Heart left ventricle (tissue), 16 donors: ENCODE measurements at regions not wholly inside any gene's neighbourhood (a gene's known extent, or its start where the extent isn't known, plus 50 kb on each side); places are given as distances from the start of the nearest gene placed in this dataset.

ENCODE experiments used
- ATAC-seq, 4 donors: fragments of 200-7000 bp; cut with Tn5 transposase; one replicate each; pipeline ENCODE4 v1.9.1; 2020 to 2022; ENCODE audit warnings: moderate library complexity in 4 of 4, mild to moderate bottlenecking in 3 of 4, moderate number of reproducible peaks in 1 of 4
- DNase-seq, 5 donors: peaks; one replicate each; pipeline ENCODE4 v3.0.0-alpha.2; 2020
- H3K27ac ChIP-seq, 12 donors: fragments of 200-600 bp; sonication (generic) in 4 of 12; one replicate each; pipeline versions ENCODE4 v1.5.0 to v1.8.0; 2016 to 2022; ENCODE audit warnings: mild to moderate bottlenecking in 2 of 12
- H3K27me3 ChIP-seq, 9 donors: fragments of 200-600 bp; sonication (generic) in 2 of 9; one replicate each; pipeline versions ENCODE4 v1.5.1 to v1.8.0; 2016 to 2022; ENCODE audit warnings: mild to moderate bottlenecking in 3 of 9
- H3K36me3 ChIP-seq, 9 donors: fragments of 200-600 bp; sonication (generic) in 2 of 9; one replicate each; pipeline versions ENCODE4 v1.5.0 to v1.8.0; 2018 to 2022; ENCODE audit warnings: mild to moderate bottlenecking in 2 of 9
- H3K4me1 ChIP-seq, 12 donors: fragments of 200-600 bp; sonication (generic) in 4 of 12; one replicate each; pipeline versions ENCODE4 v1.5.0 to v1.8.0; 2016 to 2022; ENCODE audit warnings: mild to moderate bottlenecking in 3 of 12
- H3K4me3 ChIP-seq, 12 donors: fragments of 200-600 bp; sonication (generic) in 4 of 12; one replicate each; pipeline versions ENCODE4 v1.5.0 to v1.8.0; 2017 to 2022; ENCODE audit warnings: mild to moderate bottlenecking in 9 of 12, moderate library complexity in 4 of 12
- H3K9me3 ChIP-seq, 12 donors: fragments of 200-600 bp; sonication (generic) in 4 of 12; one replicate each; pipeline versions ENCODE4 v1.5.0 to v1.8.0; 2016 to 2022; ENCODE audit warnings: mild to moderate bottlenecking in 1 of 12
- CTCF ChIP-seq, 12 donors: fragments of 200-600 bp; sonication (generic) in 4 of 12; IDR thresholded peaks; one replicate each; pipeline versions ENCODE4 v1.5.0 to v1.8.0; 2018 to 2022; ENCODE audit warnings: antibody characterized with exemption in 12 of 12, mild to moderate bottlenecking in 5 of 12
- POLR2A ChIP-seq, 2 donors: fragments of 450-650 bp; IDR thresholded peaks; one replicate each; pipeline ENCODE4 v1.6.1; 2017; ENCODE audit warnings: antibody characterized with exemption in 2 of 2, mild to moderate bottlenecking in 2 of 2, moderate library complexity in 2 of 2
- WGBS, 4 donors: extraction: QIAGEN DNeasy Blood & Tissue Kit in 2 of 4; methylation state at CpG; one replicate each; pipeline versions ENCODE4 v1.1.5 to v1.1.7; 2013 to 2018; 5-methylcytosine and 5-hydroxymethylcytosine counted together
- intact Hi-C, 10 donors: fragments of 100-400 bp; cut with DNase I; formaldehyde crosslinking; loops; one replicate each; pipeline versions ENCODE4 v1.11.1 to v1.14.2; 2022
- donor health status: ischemic (EF 13 %, LVEDD 7.1; RV severe dilation, severe dysfunction).
- donor health status: healthy with polysubstance abuse.
- donor health status: DM: no; HTN: yes; CAD: no.
- donor health status: DM: no; HTN: no; CAD: no.
- donor health status: ischemic (EF 25% LVEDD 6.9; RV normal size, moderate dysfunction).
- donor health status: ischemic (EF 25% LVEDD 5.7; RV mildly dilated, moderate dysfunction).
- donor health status: healthy.
- donor health status: DM: yes; HTN: yes; CAD: no.
- donor health status: ischemic (EF 35%, LVEDD 5.7; RV mildly dilated, moderate dysfunction).
- donor health status: nonischemic (EF 11% LVEDD 7.7; RV severe dilation, severe dysfunction).
- donor health status: DM: yes; HTN: yes; CAD: no.
- donor health status: PGD.
- donor health status: ischemic (EF 29% LVEDD 5.4; RV normal size, mild dysfunction).
- donor health status: nonischemic (EF 23%, LVEDD 6.1; RV moderate dilation, normal function).

DNA sequence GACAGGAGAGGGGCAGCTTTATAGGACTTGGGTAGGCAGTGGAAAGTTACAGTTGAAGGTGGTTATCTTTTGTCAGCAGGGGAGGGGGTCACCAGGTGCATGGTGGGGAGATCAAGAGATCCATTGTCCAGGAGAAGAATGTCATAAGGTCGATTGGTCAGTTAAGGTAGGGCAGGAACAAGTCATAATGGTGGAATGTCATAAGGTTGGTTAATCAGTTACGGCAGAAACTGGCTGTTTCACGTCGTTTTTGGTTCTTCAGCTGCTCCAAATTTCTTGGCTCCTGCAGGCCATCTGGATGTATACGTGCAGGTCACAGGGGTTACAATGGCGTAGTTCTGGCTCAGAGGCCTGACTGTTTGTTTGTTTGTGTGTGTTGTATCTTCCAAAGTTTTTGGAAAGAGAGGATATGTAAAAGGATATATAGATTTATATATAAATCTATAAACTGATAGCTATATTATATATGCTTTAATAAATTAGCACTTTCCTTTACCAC, 565.1 kb downstream of the ZNF385D start:
- Histone ChIP-seq H3K36me3 (no peaks in the 10 kb centered on the region), H3K4me3 (no peak overlapping the region), H3K9me3 (peaks cover 0 to 13% (median 4%) of the 10 kb centered on the region in 12 donors), H3K27ac (no peak overlapping the region), H3K4me1 (no peaks in the 10 kb centered on the region), H3K27me3 (no peaks in the 10 kb centered on the region)
- 76 to 82% (median 81%) methylated on average over 6 of the region's 6 CpGs for WGBS, 4 donors
- DNase-seq (no peak), ATAC-seq (no peak)
- intact Hi-C loops = no loop called here
- TF ChIP-seq POLR2A (IDR thresholded peaks at IDR 0.05) (no peak), CTCF (IDR thresholded peaks at IDR 0.05) (no peak)

DNA sequence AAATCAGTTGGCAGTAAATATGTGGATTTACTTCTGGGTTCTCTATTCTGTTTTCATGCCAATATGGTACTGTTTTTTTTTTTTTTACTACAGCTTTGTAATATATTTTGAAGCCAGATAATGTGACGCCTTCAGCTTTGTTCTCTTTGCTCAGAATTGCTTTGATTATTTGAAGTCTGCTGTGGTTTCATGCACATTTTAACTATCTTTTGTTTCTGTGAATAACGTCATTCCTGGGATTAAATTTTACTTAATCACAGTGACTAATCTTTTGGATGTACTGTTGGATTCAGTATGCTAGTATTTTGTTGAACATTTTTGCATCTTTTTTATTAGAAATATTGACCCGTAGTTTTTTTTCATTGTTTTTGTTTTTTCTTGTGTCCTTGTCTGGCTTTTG, 576.5 kb downstream of the ZNF385D start:
- no peak for DNase-seq
- intact Hi-C loops = no loop called here
- Histone ChIP-seq H3K36me3 (no peaks in the 10 kb centered on the region), H3K27ac (no peak overlapping the region), H3K4me1 (no peaks in the 10 kb centered on the region), H3K9me3 (peaks cover 0 to 46% (median 16%) of the 10 kb centered on the region in 12 donors), H3K27me3 (no peaks in the 10 kb centered on the region), H3K4me3 (no peak overlapping the region)
- ATAC-seq = no peak
- TF ChIP-seq CTCF (IDR thresholded peaks at IDR 0.05) (no peak), POLR2A (IDR thresholded peaks at IDR 0.05) (no peak)
- WGBS, 4 donors = 69 to 80% (median 75%) methylated on average over 3 of the region's 3 CpGs

DNA sequence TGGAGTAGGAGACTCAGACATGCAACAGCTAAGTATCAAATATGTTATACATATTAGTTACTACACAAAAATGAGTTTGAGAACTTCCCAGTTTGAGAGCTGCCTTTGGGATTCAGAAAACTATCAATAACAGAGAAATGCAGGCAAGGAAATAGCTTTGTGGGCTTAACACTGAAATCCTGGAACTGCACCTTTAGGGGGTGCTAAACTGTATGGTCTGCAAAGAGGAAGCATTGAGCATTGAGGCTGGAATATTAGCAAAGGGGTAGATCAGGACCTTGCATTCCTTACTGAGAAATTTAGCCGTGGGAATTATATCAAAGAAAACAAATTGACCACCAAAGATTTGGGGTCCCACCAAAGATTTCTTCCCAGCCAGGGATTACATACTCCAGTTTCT, 580.0 kb downstream of the ZNF385D start:
- 49 to 62% (median 57%) methylated on average over 1 of the region's 1 CpG for WGBS, 4 donors
- TF ChIP-seq POLR2A (IDR thresholded peaks at IDR 0.05) = no peak
- TF ChIP-seq CTCF (IDR thresholded peaks at IDR 0.05) = peak in 7 of 12 donors; percentile 9 to 40 (median 30)
- intact Hi-C loops = no loop called here
- no peak for DNase-seq
- Histone ChIP-seq H3K9me3 (peaks cover 0 to 15% (median 2%) of the 10 kb centered on the region in 12 donors), H3K4me3 (no peak overlapping the region), H3K4me1 (no peaks in the 10 kb centered on the region), H3K27ac (no peak overlapping the region), H3K36me3 (no peaks in the 10 kb centered on the region), H3K27me3 (no peaks in the 10 kb centered on the region)
- no peak for ATAC-seq

DNA sequence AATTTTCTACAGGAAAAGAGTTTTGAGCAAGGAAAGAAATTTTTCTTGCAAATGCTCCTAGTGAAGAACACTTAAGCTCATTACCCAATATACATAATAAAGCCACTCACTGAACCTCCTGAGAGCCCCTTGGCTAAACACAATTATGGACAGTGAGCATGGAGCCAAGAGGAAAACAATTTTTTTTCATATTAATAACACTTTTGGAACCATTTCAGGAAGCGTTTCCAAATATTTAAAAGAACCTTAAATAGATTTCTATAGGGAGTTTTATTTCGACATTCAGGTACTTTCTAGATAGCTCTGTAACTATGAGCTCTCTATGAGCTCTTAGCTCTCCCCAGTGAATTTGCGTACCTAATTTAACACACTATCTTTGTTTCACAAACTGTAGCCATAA, 581.1 kb downstream of the ZNF385D start:
- TF ChIP-seq POLR2A (IDR thresholded peaks at IDR 0.05) (no peak), CTCF (IDR thresholded peaks at IDR 0.05) (no peak)

More for the DNA sequence above, 581.1 kb downstream of the ZNF385D start:
- no peaks in the 10 kb centered on the region for H3K36me3 ChIP-seq
- no peaks in the 10 kb centered on the region for H3K4me1 ChIP-seq
- no peaks in the 10 kb centered on the region for H3K27me3 ChIP-seq
- WGBS, 4 donors = 47 to 56% (median 55%) methylated on average over 3 of the region's 3 CpGs
- ATAC-seq (no peak), DNase-seq (no peak)
- intact Hi-C loops = no loop called here
- no peak overlapping the region for H3K27ac ChIP-seq
- H3K9me3 ChIP-seq = peaks cover 0 to 11% (median 0%) of the 10 kb centered on the region in 12 donors
- H3K4me3 ChIP-seq = no peak overlapping the region
